DND-41 (cell line): ENCODE measurements at regions not wholly inside any gene's neighbourhood (a gene's known extent, or its start where the extent isn't known, plus 50 kb on each side); places are given as distances from the start of the nearest gene placed in this dataset.

ENCODE experiments used
- ATAC-seq: fragments of 200-7000 bp; cut with Tn5 transposase; 3 replicates; pipeline ENCODE4 v1.9.1; 2021; ENCODE audit warnings: low read depth; ENCODE audit not compliant: insufficient read depth
- DNase-seq: peaks from one replicate; pipeline ENCODE4 v3.0.0-alpha.2; 2020
- H2AFZ ChIP-seq: 2 replicates; pipeline ENCODE4 v1.6.0; 2012; ENCODE audit warnings: low read depth, low read length
- H3K27ac ChIP-seq: 2 replicates; pipeline ENCODE4 v1.5.1; 2012; ENCODE audit warnings: low read length, inconsistent platforms
- H3K27me3 ChIP-seq: fragments of 200-600 bp; sonication (generic); 2 replicates; pipeline ENCODE4 v1.6.0; 2012; ENCODE audit warnings: low read length, mild to moderate bottlenecking, inconsistent platforms; ENCODE audit not compliant: insufficient read depth, poor library complexity
- H3K36me3 ChIP-seq: 2 replicates; pipeline ENCODE4 v1.5.1; 2012; ENCODE audit warnings: low read length, inconsistent platforms; ENCODE audit not compliant: insufficient read depth
- H3K4me1 ChIP-seq: 2 replicates; pipeline ENCODE4 v1.5.1; 2012; ENCODE audit warnings: mild to moderate bottlenecking, low read length; ENCODE audit not compliant: insufficient read depth
- H3K4me2 ChIP-seq: 2 replicates; pipeline ENCODE4 v1.6.0; 2012; ENCODE audit warnings: mild to moderate bottlenecking, moderate library complexity, low read length, inconsistent platforms; ENCODE audit not compliant: insufficient read depth
- H3K4me3 ChIP-seq, 2 experiments: fragments of 200-600 bp in 1 of 2; shearing (Covaris generic) in 1 of 2; 2 replicates each; pipeline ENCODE4 v1.5.1; 2012 to 2016; ENCODE audit warnings: inconsistent platforms in 2 of 2, low read length in 2 of 2, mild to moderate bottlenecking in 2 of 2, low read depth in 1 of 2, moderate library complexity in 1 of 2
- H3K79me2 ChIP-seq: 2 replicates; pipeline ENCODE4 v1.6.0; 2012; ENCODE audit warnings: low read length, inconsistent platforms; ENCODE audit not compliant: insufficient read depth
- H3K9ac ChIP-seq: 2 replicates; pipeline ENCODE4 v1.6.0; 2012; ENCODE audit warnings: low read depth, mild to moderate bottlenecking, inconsistent platforms, low read length, moderate library complexity
- H3K9me3 ChIP-seq: 2 replicates; pipeline ENCODE4 v1.5.1; 2012; ENCODE audit warnings: low read length, moderate library complexity, mild to moderate bottlenecking, inconsistent platforms; ENCODE audit not compliant: insufficient read depth, severe bottlenecking
- H4K20me1 ChIP-seq: 2 replicates; pipeline ENCODE4 v1.6.0; 2012; ENCODE audit warnings: low read length; ENCODE audit not compliant: insufficient read depth
- CTCF ChIP-seq: IDR thresholded peaks from 2 replicates; pipeline ENCODE4 v1.5.1; 2012; ENCODE audit warnings: borderline replicate concordance, low read length, moderate library complexity, mild to moderate bottlenecking; ENCODE audit not compliant: poor library complexity, severe bottlenecking; ENCODE audit errors: extremely low read depth
- EZH2 ChIP-seq: IDR thresholded peaks from 3 replicates; pipeline ENCODE4 v1.6.1; 2012; ENCODE audit warnings: borderline replicate concordance, low read depth, mild to moderate bottlenecking, moderate library complexity, low read length, inconsistent platforms; ENCODE audit not compliant: severe bottlenecking

DNA sequence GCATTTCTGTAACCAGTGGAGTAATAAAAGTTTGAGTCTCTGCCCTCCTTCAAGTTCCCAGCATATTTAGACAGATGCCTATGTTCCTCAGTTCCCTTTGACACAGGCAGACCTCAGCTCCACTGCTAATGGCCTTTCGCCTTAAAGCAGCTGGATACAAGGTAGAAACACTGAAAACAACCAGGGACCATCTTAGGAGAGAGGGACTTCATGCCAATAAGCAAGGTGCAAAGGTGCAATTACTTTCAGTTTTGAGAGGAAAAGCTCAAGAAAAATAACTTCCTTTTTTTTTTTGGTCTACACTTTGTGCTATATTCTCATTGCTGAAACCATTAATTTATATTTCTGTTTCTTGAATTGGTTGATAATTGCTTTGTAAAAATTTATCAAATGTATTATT, 781.9 kb upstream of the GALNTL6 start:
- no peaks in the 10 kb centered on the region for H3K36me3 ChIP-seq
- H4K20me1 ChIP-seq, result no peaks in the 10 kb centered on the region
- no peak overlapping the region for H3K4me3 ChIP-seq
- H3K27ac ChIP-seq, result no peak overlapping the region
- DNase-seq, result no peak
- H3K79me2 ChIP-seq, result no peaks in the 10 kb centered on the region
- H2AFZ ChIP-seq, result no peak overlapping the region
- H3K4me1 ChIP-seq, result no peaks in the 10 kb centered on the region
- no peak for TF ChIP-seq CTCF
- TF ChIP-seq EZH2, result no peak
- H3K9me3 ChIP-seq, result no peaks in the 10 kb centered on the region
- no peaks in the 10 kb centered on the region for H3K27me3 ChIP-seq
- no peak overlapping the region for H3K9ac ChIP-seq
- no peak for ATAC-seq
- no peak overlapping the region for H3K4me2 ChIP-seq

GRCh38 chr4:171025776-171026175, 787.4 kb upstream of the GALNTL6 start:
- TF ChIP-seq CTCF (no peak), EZH2 (no peak)
- H3K4me2 ChIP-seq, result no peak overlapping the region
- no peak overlapping the region for H3K4me3 ChIP-seq

DNA sequence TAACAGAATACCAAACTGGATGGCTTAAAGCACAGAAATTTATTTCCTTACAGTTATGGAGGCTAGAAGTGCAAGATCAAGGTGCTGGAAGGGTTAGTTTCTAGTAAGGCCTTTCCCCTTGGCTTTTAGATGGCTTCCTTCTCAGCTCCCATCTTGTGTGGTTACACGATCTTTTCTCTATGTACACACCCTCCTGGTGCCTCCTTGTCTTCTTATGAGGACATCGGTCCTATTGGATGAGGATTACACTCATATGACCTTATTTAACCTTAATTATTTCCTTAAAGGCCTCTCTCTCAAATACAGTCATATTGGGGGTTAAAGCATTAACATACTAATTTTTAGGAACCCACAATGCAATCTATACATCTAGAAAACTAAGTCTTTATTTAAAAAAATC, 787.9 kb upstream of the GALNTL6 start:
- no peaks in the 10 kb centered on the region for H3K4me1 ChIP-seq
- H3K9ac ChIP-seq, result no peak overlapping the region
- ATAC-seq (no peak), DNase-seq (no peak)
- H2AFZ ChIP-seq, result no peak overlapping the region
- H3K4me2 ChIP-seq, result no peak overlapping the region
- H3K27me3 ChIP-seq, result no peaks in the 10 kb centered on the region
- H4K20me1 ChIP-seq, result no peaks in the 10 kb centered on the region
- no peaks in the 10 kb centered on the region for H3K9me3 ChIP-seq
- no peaks in the 10 kb centered on the region for H3K79me2 ChIP-seq
- no peaks in the 10 kb centered on the region for H3K36me3 ChIP-seq
- no peak for TF ChIP-seq CTCF
- TF ChIP-seq EZH2, result no peak
- no peak overlapping the region for H3K27ac ChIP-seq
- H3K4me3 ChIP-seq, result no peak overlapping the region

More at GRCh38 chr4:171025776-171026175, 787.4 kb upstream of the GALNTL6 start:
- Histone ChIP-seq H3K4me1 (no peaks in the 10 kb centered on the region), H4K20me1 (no peaks in the 10 kb centered on the region), H3K27me3 (no peaks in the 10 kb centered on the region), H2AFZ (no peak overlapping the region), H3K9me3 (no peaks in the 10 kb centered on the region), H3K36me3 (no peaks in the 10 kb centered on the region), H3K9ac (no peak overlapping the region), H3K79me2 (no peaks in the 10 kb centered on the region), H3K27ac (no peak overlapping the region)
- DNase-seq, result no peak
- no peak for ATAC-seq
